HG03521 (cell line): ENCODE measurements at regions not wholly inside any gene's neighbourhood (a gene's known extent, or its start where the extent isn't known, plus 50 kb on each side); places are given as distances from the start of the nearest gene placed in this dataset.

ENCODE experiments used
- ATAC-seq: cut with Tn5 transposase; IDR thresholded peaks from one replicate; pipeline ENCODE4 v1.9.1; 2021; ENCODE audit warnings: mild to moderate bottlenecking, moderate library complexity; ENCODE audit not compliant: unreplicated experiment

DNA sequence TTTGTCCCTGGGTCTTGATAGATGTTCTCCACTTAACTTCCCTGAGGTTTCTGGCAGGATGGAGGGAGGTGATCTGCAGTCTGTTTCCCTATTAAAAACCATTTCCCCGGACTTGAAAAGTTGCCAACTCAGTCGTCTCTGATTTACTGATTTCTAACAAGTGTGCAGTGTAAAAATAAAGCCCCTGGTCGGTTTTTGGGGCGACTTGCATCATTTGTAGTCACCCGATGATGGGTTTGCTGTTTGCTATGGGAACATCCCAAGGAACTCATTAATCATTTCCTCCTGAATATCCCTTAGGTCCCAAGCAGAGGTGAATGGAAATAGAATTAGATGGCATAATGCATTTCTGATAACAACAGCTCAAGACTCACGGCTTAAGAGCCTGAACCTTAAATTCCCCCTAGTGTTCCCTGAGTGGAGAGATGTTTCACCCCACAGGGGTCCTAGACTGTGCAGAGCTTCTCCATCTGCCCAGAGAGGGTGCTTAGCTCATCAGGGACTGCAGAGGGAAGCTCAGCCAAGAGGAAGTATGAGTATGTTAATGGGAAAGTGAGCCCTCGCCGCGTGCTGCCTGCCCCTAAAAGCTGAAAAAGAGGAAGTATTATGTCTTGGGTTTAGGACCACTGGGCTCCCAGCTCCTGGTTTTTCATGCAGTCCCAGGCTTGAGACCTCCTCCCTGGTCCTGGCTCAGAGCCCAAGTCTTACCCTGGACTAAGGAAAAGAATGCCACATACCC, 115.1 kb upstream of the DAP start:
- no peak for ATAC-seq

DNA sequence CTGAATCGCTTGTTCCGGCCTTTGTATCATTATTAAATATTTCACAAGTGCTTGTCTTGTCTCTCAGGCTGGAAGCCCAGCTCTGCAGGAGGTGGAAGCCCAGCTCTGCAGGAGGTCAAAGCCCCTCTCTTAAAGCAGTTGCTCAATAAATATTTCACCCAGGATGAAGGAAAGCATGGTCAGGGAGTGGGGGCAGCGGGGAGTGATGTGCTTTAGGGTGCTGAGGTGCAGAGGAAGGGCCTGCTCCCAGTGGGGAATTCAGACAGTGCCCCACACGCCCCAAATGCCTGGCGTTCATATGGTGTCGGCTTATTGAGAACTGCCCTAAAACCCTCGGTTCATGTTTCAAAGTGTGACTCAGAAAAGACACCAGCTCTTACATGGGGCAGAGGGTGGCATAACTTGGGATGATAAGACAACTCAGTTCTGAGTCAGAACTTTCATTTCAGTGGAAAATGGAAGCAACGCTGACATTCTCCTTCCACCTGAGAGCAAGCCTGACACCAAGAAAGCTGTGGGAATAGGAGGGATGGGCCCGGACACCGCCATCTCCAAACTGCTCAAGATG, 114.3 kb upstream of the DAP start:
- no peak for ATAC-seq

DNA sequence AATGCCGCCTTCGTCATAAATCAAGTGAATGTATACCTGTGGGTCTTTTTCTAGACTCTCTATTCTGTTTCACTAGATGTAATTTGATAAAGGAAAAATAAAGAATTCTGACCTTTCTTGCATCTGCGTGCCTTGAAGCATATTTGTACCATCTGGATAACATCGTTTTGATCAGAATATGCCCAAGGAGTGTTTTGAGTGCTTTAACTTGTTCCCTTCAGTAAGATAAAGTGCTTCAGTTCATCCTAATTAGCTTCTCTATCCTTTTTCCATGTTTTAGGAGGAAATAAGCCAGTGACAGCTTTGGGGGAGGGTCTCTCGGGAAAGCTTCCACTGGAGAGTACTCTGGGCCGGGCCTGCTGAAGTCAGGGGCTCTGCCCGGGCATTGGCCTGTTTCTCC, 113.5 kb upstream of the DAP start:
- ATAC-seq: no peak

DNA sequence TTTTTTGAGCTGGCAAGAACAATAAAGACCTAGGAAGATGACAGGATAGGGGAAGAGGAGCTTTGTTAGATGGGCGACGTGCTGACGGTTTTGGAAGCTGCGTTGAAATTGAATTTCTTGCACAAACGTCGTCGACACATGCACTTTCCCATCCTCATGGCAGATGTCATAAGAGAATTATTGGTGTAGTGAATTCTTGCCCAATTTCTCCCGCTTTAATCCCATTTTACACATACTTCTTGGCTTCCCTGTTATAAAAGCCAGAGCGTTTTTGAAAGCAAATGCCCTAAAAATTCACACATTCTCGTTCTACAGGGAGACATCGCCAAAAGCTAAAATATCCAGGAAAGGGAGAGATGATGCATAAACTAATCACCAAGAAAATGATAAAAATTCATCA, 109.8 kb upstream of the DAP start:
- ATAC-seq: no peak

DNA sequence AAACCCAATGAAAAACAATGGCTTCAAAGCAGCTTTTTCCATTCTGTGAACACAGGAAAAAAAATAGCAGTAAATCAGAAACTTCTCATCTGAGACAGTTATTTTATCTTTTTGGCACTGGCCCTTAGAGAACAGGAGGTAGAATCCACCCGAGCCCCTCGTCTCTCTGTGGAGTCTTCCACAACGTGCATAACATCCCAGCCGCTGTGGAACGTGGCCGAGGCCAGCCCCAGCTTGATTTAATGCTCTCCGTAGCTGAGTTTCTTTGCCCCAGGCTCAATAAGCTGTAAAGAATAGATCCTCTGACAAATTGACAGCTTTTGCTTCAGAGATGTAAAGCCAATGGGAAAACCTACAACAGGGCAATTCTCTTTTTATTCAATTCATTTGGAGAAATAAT, 107.9 kb upstream of the DAP start:
- ATAC-seq: no peak

DNA sequence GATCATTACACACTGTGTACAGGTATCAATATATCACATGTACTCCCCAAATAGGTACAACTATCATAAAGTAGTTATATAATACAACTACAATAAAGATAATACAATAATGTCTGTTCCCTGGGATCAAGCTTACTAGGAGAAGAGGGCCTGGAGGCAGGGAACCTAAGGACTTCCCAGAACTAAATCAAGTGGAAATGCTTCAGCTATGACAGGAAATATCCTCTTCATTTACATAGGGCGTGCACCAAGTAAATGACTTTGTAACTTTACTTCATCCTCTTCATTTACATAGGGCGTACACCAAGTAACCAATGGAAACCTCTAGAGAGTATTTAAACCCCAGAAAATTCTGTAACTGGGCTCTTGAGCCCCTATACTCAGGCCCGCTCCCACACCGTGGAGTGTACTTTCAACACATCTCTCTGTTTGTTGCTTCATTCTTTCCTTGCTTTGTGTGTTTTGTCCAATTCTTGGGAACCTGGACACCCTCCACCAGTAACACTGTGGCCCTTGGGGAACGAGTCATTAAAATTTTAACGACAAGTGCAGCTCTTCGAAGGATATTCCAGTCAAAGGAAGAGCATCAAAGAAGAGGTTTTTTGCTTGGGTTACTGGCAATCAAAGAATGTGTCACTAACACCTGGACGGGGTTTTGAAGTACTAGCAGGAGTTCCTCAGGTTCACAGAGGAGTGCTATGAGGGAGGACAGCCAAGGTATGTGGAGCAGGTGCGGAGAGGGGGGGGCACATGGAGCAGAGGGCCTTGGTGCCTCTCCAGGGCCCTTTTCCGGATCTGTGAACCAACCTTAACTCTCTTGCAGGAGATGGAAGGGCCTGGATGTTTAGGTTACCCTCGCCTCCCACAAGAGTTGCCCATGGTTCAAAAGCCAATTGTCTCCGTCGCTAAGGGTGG, 106.6 kb upstream of the DAP start:
- ATAC-seq: no peak

DNA sequence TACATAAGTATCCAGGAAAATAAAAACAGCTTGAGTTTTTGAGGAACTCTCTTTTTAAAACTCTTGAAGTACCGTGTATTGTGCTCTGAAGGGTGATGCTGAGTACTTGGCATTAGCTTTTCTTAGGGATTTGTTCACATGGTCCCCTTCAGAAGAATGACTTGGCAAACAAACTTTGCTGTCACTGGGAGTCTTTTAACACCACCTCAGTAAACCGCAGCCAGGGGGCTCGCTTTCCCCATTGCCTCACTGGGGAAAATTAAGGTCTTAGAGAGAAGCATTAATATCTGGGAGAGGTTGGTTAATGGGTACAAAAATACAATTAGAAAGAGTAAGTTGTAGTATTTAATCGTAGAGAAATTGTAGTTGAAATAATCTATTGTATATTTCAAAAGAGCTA, 105.9 kb upstream of the DAP start:
- no peak for ATAC-seq

DNA sequence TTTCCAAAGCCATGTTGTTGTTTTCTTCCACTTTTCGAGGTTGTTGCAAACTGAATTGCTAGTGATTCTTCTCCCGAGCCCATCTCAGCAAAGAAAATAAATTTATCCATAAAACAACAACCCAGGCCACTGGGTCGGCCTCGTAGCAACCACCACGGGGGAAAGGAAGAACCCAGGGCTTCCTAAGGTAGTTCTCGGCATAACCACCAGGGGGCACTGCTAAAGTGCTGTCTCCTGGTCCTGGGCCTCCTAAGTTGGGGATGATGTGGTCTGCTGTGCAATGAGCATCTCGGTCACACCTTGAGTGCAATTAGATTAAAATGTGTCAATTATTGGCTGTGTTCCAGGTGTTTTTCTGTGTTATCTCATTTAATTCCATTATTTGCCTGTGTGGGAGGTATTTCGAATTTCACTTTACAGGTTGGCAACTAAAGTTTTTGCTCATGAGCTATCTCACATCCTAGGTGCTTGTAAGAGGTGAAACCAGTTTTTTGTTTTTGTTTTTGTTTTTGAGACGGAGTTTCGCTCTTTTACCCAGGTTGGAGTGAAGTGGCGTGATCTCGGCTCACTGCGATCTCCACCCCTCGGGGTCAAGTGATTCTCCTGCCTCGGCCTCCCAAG, 102.8 kb upstream of the DAP start:
- peak; percentile 79 for ATAC-seq

DNA sequence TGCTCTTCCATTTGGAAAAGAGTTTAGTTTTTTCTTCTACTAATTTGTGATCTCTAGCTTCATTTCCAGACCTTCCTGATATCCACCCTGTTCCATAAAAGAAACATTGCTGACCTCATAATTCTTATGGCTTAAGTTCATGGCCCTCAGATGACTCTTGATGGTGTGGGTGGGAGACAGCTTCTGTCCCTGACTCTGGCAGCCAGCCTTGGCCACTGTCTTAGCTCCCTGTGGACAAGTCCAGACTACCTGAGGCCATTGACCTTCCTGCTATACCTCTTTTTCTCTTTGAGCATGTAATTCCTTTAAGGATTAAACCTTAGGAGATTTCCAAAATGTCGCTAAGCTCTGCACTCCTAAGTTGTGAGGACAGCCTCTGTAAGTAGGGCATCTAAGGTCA, 101.1 kb upstream of the DAP start:
- no peak for ATAC-seq

DNA sequence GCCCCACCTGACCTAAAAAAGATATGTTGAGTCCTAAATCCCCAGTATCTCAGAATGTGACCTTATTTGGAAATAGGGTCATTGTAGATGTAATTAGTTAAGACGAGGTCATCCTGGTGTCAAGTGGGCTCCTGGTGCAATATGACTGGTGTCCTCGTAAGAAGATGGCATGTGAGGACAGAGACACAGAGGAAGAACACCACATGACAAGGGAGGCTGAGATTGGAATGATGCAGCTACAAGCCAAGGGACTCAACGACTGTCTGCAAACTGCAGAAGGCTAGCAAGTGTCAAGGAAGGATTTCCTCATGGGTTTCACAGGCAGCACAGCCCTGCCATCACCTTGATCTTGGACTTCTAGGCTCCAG, 100.4 kb upstream of the DAP start:
- ATAC-seq: no peak

DNA sequence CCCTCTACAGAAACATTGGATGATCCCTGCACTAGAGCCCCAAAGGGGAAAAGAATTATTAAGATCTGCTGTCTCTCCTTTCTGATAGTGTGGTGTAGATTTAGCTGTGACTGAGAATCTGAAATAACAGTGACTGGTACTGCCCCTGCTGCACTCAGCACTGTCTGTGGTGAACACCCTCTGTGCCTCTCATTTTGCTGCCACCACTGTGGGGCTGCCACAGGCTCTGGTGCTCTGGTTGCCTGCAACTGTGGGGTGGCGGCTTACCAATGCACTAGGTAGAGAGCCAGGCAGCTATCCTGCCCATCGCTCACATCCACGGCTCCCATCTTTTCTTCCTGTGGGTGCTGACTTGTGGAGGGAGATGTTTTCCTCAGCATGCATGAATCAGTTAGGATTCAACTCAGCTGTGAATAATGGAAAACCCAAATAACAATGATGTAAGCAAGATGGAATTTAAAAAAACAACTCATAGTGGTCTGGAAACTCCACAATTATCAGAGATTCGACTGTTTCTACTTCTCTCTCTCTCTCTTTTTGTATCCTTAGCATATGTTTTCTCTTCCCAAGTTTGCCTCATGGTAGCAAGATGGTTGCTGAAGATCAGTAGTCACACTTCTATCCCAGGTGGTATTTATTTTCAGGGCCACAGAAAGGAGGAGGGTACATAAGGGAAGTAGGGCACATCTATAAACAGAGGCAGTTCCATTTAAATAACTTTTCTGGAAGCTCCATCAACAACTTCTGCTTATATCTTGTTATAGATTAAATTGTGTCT, 99.8 kb upstream of the DAP start:
- ATAC-seq: no peak

DNA sequence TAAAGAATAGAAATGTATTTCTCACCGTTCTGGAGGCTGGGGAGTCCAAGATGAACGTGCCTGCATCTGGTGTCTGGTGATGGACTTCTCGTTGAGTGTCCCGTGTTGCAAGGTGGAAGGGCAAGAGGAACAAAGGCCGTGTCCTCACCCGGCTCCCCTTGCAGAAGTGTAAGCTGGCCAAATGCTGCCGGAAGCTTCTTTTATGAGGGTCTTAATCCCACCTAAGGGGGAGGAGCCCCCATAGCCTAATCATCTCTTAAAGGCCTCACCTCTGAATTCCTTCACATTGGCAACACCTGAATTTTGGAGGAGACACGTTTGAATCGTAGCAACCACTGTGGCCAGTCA, 99.1 kb upstream of the DAP start:
- ATAC-seq: no peak

DNA sequence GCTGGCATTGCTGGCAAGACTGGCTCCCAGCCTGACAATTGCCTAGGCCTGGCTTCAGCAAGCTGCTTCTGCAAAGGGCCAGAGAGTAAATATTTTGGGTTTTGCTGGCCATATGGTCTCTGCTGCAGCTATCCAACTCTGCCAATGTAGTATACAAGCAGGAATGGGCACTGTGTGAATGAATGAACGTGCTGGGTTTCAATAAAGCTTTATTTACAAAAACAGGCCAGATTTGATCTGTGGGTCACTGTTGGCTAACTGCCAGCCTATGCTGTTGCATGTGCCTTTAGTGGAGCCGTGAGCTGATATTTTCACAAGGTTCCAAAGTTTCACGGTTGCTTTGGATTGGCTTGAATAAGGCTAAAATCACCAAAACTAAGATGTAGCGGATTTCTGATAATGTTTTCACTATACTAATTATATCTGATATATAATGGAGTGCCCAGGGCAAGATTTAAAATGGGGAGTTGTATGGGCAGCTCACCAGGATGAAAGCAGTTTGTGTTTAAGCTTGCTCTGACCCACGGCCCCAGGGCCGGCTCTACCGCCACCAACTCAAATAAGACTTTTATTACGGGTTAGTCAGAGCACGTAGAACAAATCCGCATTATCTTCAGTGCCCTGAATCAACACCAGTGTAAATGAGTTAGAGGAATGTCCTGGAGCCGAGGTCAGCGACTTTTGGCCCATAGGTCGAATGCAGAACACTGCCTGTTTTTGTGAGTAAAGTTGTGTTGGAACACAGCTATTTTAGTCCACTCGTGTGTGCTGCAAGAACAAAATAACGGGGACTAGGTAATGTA, 98.6 kb upstream of the DAP start:
- no peak for ATAC-seq

DNA sequence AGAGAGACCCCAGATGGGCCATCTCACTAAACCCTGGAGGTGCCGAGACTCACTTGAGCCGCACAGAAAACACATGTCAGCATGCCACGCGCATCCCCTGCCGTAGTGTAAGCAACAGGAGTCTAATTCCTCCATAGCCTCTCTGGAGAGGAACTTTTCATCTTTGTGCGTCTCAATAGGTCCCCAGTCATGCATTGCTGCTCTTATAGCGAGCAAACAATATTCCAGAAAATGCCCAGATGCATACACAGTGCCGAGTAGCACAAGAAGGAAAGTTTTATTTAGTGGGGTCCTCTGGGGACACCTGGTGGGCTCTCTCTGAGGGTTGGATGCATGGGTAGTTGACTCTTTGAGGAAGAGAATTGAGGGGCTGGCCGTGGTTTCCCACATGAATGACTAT, 97.9 kb upstream of the DAP start:
- ATAC-seq: no peak

DNA sequence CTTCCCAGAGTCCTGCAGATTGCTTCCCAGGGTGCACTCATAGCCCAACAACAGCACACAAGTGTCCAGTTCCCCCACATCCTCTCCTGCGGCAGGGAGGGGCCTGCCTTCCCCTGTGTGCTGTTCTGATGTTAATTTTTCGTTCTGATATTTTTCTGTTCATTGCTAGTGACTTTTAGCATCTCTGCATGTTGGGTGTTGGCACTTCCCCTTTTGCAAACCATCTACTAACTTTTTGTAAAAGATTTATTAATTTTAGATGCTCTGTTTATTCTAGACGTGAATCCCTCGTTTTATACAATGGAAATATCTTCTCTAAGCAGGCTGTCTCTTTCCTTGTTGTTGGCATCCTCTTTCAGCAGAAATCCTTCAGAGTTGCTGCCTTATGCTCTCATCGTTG, 97.3 kb upstream of the DAP start:
- ATAC-seq: no peak

DNA sequence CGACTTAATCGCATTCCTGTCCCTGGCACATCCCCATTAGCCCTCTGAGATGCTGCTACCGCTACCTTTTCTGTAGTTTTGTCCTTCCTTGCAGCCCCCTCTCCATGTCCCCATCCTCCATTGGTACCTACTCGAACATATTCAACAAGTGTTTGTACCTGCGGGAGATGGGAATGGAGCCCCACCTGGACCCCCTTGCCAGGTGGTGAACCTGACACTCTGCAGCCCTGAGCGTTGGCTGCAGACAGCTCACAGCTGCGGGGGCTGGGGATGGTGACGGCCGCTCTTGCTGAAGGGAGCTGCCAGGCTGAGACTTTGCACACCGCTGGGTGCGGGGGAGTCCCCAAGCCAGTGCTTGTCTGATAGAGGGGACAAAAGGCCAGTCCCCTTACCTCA, 96.3 kb upstream of the DAP start:
- ATAC-seq: no peak

DNA sequence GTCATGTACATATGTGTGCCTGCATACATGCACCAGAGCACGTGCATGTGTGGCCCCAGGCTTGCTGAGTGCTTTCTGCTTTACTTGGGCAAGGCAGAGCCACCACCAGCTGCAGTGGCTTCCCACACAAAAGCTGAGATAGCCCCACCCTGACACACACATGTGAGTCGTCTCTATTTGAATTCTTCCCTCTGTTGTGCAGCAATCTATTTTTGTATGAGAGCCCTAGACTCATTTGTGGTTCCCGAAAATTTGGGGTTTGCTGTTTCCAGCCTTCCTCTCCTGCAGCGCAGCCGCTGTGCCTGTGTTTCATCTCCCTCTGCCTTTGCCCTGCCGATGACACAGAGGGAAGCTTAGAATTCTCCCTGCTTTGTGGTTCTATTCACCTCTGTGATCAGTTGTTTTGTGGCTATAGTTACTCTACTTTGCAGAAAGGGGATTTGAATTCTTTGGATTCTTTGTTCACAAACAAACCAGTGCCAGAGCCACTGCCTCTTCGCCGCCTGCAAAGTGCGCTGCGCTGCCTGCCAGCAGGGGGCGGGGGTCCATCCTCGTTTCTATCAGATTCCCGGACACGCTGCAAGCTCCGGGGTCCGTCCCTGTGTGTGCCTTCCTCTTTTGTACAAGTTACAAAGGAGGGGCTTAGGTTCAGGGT, 95.8 kb upstream of the DAP start:
- ATAC-seq: no peak

DNA sequence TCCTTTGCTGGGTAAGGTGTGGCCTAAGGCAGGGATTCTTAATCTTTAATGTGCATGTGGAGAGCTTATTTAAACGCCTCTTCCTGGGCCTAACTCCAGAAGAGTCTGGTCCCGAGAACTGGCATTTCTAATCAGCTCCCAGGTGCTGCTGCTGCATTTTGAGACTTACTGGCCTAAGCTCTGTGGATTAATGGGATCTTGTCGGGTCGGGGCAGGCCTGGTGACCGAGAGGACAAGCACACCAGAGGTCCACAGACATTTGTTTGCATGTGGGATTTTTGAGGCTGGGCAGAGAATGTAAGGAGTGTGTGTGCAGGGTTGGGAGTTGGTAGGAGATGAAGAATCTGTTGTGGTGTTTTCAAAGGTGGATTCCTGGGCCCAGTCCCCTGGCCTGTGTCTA, 95.0 kb upstream of the DAP start:
- ATAC-seq: no peak

DNA sequence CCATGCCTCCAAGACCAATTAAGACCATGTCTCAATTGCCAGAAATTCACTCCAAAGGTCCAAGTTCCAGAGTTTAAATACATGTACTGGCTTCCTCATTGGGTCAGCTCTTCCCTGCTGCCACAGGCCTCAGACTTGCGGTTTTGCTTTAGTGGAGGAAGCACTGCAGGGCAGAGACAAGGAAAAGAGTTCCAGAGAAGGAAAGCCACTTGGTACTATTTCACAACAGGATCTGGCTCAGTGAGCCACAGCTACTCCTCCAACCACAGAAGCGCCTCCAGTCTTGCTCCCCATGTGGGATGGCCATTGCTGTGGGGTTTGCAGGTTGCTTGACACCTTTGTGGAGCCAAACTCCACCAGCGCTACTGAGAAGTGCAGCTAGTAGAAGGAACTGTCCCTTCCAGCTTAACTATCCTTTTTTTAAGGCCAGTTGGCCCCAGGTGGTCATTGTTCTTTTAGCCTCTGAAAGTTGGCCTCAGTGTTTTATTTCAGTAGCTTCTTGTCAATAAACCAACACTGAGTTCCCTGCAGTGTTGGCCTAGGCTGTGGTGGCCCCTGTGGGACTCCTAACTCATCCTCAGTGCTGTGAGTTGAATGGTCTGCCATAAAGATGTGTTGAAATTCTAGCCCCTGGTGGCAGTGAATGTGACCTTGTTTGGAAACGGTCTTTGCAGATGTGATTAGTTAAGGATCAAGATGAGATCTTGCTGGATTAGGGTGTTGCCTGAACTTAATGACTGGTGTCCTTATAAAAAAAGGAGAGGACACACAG, 93.7 kb upstream of the DAP start:
- no peak for ATAC-seq
